Fibroblast of peridontal ligament (primary cell): ENCODE measurements at regions not wholly inside any gene's neighbourhood (a gene's known extent, or its start where the extent isn't known, plus 50 kb on each side); places are given as distances from the start of the nearest gene placed in this dataset.

Experiments used
- DNase-seq: peaks from one replicate; pipeline ENCODE4 v3.0.0-alpha.2; 2010; ENCODE audit errors: extremely low read depth

DNA sequence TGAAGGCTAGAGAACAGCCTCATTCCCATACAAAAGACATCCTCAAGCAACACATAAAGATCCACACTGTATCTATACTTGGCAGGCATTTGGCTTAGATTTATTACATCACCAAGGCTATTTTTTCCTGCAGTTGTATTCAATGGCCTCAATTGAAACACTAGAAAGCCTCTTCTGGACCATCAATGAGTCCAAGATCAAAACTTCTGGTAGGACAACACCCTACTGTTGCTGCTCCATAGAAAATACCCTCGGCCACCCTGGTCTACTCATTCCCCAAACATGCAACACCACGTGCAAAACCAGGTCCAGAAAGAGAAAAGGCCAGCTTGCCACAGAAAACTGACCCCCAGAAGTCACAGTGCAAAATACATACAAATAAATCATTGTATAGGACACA, 56.9 kb upstream of the CADM1 start:
- no peak for DNase-seq

DNA sequence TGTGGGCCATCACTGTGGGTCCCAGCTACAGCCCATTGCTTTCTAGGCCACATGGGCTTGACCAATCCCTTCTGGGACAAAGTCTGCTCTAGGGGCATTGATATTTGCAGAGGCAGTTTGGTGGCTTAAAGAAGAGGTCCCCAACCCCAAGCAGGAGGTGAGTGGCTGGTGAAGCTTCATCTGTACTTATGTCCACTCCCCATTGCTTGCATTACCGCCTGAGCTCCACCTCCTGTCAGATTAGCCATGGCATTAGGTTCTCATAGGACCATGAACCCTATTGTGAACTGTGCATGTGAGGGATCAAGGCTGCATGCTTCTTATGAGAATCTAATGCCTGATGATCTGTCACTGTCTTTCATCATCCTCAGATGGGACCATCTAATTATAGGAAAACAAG, 54.4 kb upstream of the CADM1 start:
- DNase-seq: no peak

DNA sequence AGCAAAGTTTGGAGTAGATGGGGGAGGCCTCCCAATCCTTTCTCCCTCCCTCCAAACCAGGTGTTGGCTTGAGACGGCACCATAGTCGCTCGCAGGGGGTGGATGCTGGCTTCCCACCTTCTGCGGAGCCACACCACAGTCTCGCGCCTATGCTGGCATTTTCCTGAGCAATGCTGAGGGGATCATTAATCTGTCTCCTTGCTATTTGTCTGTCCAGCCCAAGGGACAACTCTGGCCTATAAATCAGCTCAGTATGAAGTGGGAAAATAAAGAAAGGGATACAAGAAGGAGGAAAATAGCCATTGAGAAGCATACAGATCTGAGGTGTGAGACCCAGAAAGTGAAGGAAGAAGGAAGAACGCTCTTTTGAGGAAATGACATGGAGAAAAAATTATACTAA, 53.5 kb upstream of the CADM1 start:
- no peak for DNase-seq

DNA sequence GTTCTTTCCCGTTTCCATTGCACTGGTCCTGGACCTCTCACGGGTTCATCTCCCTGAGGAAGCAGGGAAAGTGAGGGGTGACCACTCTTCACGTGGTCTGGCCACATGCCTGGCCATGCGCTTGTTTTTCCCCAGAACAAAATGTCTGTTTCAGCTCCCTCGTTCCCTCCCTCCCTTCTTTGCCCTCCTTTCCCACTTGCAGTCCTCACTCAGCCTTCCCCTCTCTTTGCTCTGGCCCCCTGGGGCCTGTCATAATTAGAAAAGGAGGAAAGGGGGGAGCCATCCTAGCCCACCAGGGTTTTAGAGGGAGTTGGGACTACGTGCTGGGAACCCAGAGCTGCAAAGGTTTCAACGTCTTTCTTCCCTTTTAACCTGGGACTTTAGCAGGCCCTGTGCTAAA, 52.8 kb upstream of the CADM1 start:
- DNase-seq: no peak

DNA sequence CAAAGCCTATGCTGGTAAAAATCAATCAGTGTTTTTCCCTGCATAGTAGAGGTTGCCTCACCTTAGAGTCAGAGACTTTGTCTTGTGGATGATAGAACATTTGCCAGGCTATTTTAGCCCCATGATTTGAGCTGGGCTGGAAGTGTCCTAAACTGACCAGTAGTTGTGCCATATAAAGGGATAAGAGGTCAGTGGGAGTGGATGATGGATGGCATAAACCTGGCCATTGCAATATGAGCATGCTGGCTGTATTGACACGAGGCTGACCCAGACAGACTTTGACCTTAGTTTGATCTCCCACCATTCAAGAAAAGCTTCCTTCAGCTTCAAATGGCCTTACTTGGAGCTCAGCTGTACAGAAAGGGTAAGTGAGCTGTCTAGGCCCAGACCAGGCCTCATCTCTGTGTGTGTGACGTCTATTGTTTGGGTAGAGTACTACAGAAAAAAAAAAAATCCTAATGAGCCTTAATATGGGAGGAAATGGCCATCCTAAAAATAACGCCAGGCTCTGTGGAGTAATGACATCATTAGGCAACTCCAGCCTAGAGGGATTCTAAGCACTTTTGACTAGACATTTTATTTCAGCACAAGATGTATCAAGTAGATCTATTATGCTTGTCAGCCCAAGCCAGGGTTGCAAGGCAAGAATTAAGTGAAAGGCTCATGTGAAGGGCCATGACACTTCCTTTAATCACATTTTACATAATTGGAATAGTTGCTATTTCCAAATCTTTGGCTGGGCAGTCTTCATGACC, 51.3 kb upstream of the CADM1 start:
- no peak for DNase-seq
